GM23338 (cell line): ENCODE measurements at regions not wholly inside any gene's neighbourhood (a gene's known extent, or its start where the extent isn't known, plus 50 kb on each side); places are given as distances from the start of the nearest gene placed in this dataset.

ENCODE experiments used
- CREB1 ChIP-seq: fragments of 250-450 bp; sonication (Bioruptor Pico); IDR thresholded peaks from 2 replicates; pipeline ENCODE4 v1.5.0; 2020; ENCODE audit warnings: low read depth, mild to moderate bottlenecking, moderate library complexity
- CTCF ChIP-seq, 2 experiments: fragments of 200-600 bp in 1 of 2; sonication (generic) in 1 of 2; conservative IDR thresholded peaks; 2 replicates each; pipeline versions ENCODE4 v1.5.1 to v1.6.1; 2016 to 2017; ENCODE audit warnings: antibody characterized with exemption in 2 of 2, low read depth in 2 of 2, mild to moderate bottlenecking in 2 of 2, moderate library complexity in 1 of 2
- ETS1 ChIP-seq: IDR thresholded peaks from 2 replicates; pipeline ENCODE4 v1.6.1; 2016; ENCODE audit warnings: antibody characterized with exemption
- EZH2 ChIP-seq: fragments of 200-600 bp; sonication (generic); IDR thresholded peaks from one replicate; pipeline ENCODE4 v1.8.0; 2017; ENCODE audit warnings: antibody characterized with exemption, mild to moderate bottlenecking, low read depth; ENCODE audit not compliant: unreplicated experiment
- EZH2phosphoT487 ChIP-seq: fragments of 200-600 bp; sonication (generic); IDR thresholded peaks from one replicate; pipeline ENCODE4 v1.8.1; 2018; ENCODE audit warnings: antibody characterized with exemption; ENCODE audit not compliant: unreplicated experiment
- JUNB ChIP-seq: IDR thresholded peaks from one replicate; pipeline ENCODE4 v1.6.1; 2016; ENCODE audit warnings: antibody characterized with exemption; ENCODE audit not compliant: unreplicated experiment
- NANOG ChIP-seq: IDR thresholded peaks from 2 replicates; pipeline ENCODE4 v1.6.1; 2016; ENCODE audit warnings: antibody characterized with exemption, borderline replicate concordance
- POLR2AphosphoS5 ChIP-seq: IDR thresholded peaks from 2 replicates; pipeline ENCODE4 v1.6.1; 2016; ENCODE audit warnings: antibody characterized with exemption, low read depth
- REST ChIP-seq: IDR thresholded peaks from one replicate; pipeline ENCODE4 v1.6.1; 2018; ENCODE audit warnings: antibody characterized with exemption; ENCODE audit not compliant: unreplicated experiment
- STAT1 ChIP-seq: IDR thresholded peaks from one replicate; pipeline ENCODE4 v1.6.1; 2016; ENCODE audit warnings: antibody characterized with exemption; ENCODE audit not compliant: unreplicated experiment
- ZNF331 ChIP-seq: fragments of 250-450 bp; sonication (Bioruptor Pico); IDR thresholded peaks from 2 replicates; pipeline ENCODE4 v1.5.0; 2020; ENCODE audit warnings: low read depth, mild to moderate bottlenecking, moderate library complexity
- ZNF462 ChIP-seq: fragments of 250-450 bp; sonication (Bioruptor Pico); IDR thresholded peaks from 2 replicates; pipeline ENCODE4 v1.5.0; 2020; ENCODE audit warnings: mild to moderate bottlenecking, moderate library complexity

- TF ChIP-seq CTCF (conservative IDR thresholded peaks at IDR 0.05; ENCODE audit: low read depth in 2 of 2) (no peak), EZH2 (no peak), POLR2AphosphoS5 (no peak), EZH2phosphoT487 (no peak), NANOG (no peak), JUNB (no peak), ETS1 (no peak), REST (no peak), CREB1 (CRISPR knock-in tag) (no peak), STAT1 (no peak), ZNF331 (CRISPR knock-in tag) (no peak), ZNF462 (CRISPR knock-in tag) (no peak)
Observed at GRCh38 chr4:177251237-177251636, 58.4 kb upstream of the NEIL3 start.
